Esophagus squamous epithelium (tissue), 4 donors: ENCODE measurements at regions not wholly inside any gene's neighbourhood (a gene's known extent, or its start where the extent isn't known, plus 50 kb on each side); places are given as distances from the start of the nearest gene placed in this dataset.

Source experiments
- CTCF ChIP-seq, 6 experiments: fragments of 450-650 bp in 4 of 6; fragments of 200-600 bp in 2 of 6; sonication (generic) in 2 of 6; IDR thresholded peaks; one replicate each; pipeline ENCODE4 v1.5.1; 2016 to 2019; ENCODE audit warnings: antibody characterized with exemption in 6 of 6, mild to moderate bottlenecking in 4 of 6, moderate library complexity in 4 of 6
- POLR2A ChIP-seq, 4 donors: fragments of 450-650 bp; IDR thresholded peaks; one replicate each; pipeline ENCODE4 v1.6.1; 2017; ENCODE audit warnings: antibody characterized with exemption in 4 of 4, mild to moderate bottlenecking in 4 of 4, moderate library complexity in 3 of 4

GRCh38 chr5:2011481-2012411 is 129.0 kb upstream of the IRX4 start:
- TF ChIP-seq CTCF (IDR thresholded peaks at IDR 0.05) (no peak), POLR2A (IDR thresholded peaks at IDR 0.05) (no peak)
